Neutrophil (primary cell): ENCODE measurements at regions not wholly inside any gene's neighbourhood (a gene's known extent, or its start where the extent isn't known, plus 50 kb on each side); places are given as distances from the start of the nearest gene placed in this dataset.

ENCODE experiments used
- H3K27ac ChIP-seq: fragments of 200-600 bp; sonication (generic); 2 replicates; pipeline ENCODE4 v1.5.1; 2016; ENCODE audit warnings: mild to moderate bottlenecking, moderate library complexity
- H3K27me3 ChIP-seq: fragments of 200-600 bp; sonication (generic); 2 replicates; pipeline ENCODE4 v1.6.0; 2016; ENCODE audit warnings: mild to moderate bottlenecking
- H3K36me3 ChIP-seq: fragments of 200-600 bp; sonication (generic); 2 replicates; pipeline ENCODE4 v1.5.1; 2017
- H3K4me1 ChIP-seq, 2 experiments: fragments of 200-600 bp in 1 of 2; sonication (generic) in 1 of 2; 1 replicate in 1 of 2; 2 replicates in 1 of 2; pipeline versions ENCODE4 v1.5.1 to v1.6.1; 2013 to 2016; ENCODE audit warnings: low read depth in 1 of 2, low read length in 1 of 2, mild to moderate bottlenecking in 1 of 2, moderate library complexity in 1 of 2; ENCODE audit not compliant: control insufficient read depth in 1 of 2, insufficient read depth in 1 of 2
- H3K4me3 ChIP-seq, 2 experiments: fragments of 200-600 bp in 1 of 2; sonication (generic) in 1 of 2; 1 replicate in 1 of 2; 2 replicates in 1 of 2; pipeline ENCODE4 v1.5.1; 2013 to 2016; ENCODE audit warnings: low read depth in 1 of 2, low read length in 1 of 2, mild to moderate bottlenecking in 1 of 2, moderate library complexity in 1 of 2
- H3K9me3 ChIP-seq: fragments of 200-600 bp; sonication (generic); 2 replicates; pipeline ENCODE4 v1.5.1; 2016
- TF ChIP-seq, protein P1 (sequence below): fragments of 200-600 bp; sonication (generic); IDR thresholded peaks from 2 replicates; pipeline ENCODE4 v1.5.1; 2016; ENCODE audit warnings: antibody characterized with exemption

DNA sequence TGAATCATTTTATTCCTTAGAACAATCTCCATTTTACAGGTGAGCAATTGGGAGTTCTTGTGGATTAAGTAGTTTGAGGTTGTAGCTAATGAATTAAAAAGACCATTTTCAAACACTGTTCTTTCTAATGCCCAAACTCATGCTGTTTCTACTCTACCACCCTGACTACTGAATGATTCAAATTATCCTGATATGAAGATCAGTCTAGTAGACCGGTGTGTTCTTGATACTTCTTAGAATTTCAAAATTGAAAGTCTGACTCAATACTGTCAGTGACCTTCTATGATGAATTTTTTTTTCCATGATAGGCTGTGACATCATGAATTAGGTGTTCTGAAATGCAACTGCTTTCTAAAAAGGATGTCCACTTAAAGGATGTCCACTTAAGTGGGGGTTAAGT is 515.5 kb downstream of the DMAC1 start:
- Histone ChIP-seq H3K9me3 (no peaks in the 10 kb centered on the region), H3K36me3 (no peaks in the 10 kb centered on the region), H3K4me3 (no peak overlapping the region), H3K27ac (no peak overlapping the region), H3K27me3 (no peaks in the 10 kb centered on the region), H3K4me1 (no peaks in the 10 kb centered on the region)
- TF ChIP-seq, protein P1, sequence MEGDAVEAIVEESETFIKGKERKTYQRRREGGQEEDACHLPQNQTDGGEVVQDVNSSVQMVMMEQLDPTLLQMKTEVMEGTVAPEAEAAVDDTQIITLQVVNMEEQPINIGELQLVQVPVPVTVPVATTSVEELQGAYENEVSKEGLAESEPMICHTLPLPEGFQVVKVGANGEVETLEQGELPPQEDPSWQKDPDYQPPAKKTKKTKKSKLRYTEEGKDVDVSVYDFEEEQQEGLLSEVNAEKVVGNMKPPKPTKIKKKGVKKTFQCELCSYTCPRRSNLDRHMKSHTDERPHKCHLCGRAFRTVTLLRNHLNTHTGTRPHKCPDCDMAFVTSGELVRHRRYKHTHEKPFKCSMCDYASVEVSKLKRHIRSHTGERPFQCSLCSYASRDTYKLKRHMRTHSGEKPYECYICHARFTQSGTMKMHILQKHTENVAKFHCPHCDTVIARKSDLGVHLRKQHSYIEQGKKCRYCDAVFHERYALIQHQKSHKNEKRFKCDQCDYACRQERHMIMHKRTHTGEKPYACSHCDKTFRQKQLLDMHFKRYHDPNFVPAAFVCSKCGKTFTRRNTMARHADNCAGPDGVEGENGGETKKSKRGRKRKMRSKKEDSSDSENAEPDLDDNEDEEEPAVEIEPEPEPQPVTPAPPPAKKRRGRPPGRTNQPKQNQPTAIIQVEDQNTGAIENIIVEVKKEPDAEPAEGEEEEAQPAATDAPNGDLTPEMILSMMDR, result no peak

DNA sequence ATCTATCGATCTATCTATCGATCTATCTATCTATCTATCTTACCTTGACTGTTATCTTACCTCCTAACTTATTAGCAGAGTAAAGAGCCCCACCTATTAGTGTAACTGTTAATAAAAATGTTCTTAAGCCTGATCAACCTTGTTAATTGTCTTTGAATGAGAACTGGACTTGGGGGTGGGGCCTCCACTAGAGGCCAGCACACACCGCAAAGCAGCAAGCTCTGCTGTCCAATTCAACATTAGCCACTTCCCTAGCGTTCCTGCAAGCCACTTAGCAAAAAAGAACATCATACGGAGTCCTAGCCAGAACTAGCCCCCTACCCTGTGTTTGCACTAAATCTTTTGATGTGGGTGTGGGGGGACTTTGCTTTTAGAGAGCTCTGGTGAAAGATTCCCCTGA is 515.8 kb downstream of the KDM4C start:
- Histone ChIP-seq H3K9me3 (no peaks in the 10 kb centered on the region), H3K4me3 (no peak overlapping the region), H3K27me3 (no peaks in the 10 kb centered on the region), H3K27ac (no peak overlapping the region), H3K36me3 (no peaks in the 10 kb centered on the region), H3K4me1 (no peaks in the 10 kb centered on the region)
- TF ChIP-seq, protein P1, result no peak

DNA sequence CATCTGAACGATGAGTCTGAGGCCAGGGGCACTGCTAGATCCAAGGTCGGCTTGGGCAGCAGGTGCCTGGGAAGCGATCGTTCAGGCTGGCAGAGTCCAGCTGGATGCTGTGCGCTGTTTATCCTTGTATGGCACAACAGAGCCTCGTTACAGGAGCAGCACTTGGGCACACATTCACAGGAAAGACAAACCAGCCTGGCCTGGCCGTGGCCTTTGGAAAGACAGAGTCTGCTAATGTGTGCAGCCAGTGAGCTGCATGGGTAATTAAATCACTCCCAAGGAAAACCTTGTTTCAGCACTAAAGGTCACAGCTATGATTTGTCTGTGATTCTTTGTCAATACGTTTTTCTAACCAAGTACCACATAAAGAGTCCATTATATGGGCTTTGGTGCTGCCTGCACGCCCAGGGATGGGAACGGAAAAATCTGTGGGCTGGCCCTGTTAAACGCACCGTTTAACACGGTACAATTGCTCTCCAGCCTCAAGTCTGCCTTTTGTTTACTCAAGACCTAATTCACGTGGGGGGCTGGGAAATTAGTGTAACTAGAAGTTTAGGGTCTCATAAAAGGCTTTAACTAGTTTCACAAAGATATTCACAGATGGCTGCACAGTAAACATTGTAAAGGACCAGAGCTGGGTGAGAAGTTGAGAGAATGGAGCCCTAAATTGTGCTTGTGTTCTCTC is 509.3 kb downstream of the KDM4C start:
- Histone ChIP-seq H3K4me1 (no peaks in the 10 kb centered on the region), H3K27me3 (no peaks in the 10 kb centered on the region), H3K27ac (no peak overlapping the region), H3K4me3 (no peak overlapping the region), H3K9me3 (no peaks in the 10 kb centered on the region), H3K36me3 (no peaks in the 10 kb centered on the region)
- TF ChIP-seq, protein P1, result no peak

DNA sequence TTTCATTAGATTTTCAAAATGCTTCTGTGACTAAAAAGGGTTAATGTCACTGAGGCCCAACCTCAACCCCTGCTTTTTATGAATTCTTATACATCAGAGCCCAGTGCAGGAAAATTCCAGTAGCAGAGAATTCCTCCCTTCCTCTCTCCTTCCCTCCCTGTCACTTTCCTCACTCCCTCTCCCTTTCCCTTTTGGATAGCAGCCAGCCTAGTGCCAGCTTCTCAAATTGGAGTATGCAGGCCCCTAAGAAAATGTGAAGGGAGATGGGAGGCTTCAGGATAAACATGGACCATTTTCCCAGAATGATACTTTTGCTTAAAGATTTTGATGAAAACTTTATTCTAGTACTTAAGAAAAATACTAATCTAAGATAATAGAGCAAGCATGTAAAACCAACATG is 507.4 kb downstream of the KDM4C start:
- H3K4me3 ChIP-seq, result no peak overlapping the region
- H3K27me3 ChIP-seq, result peaks cover 5% of the 10 kb centered on the region
- no peak overlapping the region for H3K27ac ChIP-seq
- no peaks in the 10 kb centered on the region for H3K4me1 ChIP-seq
- no peaks in the 10 kb centered on the region for H3K36me3 ChIP-seq
- TF ChIP-seq, protein P1, result no peak
- H3K9me3 ChIP-seq, result no peaks in the 10 kb centered on the region

DNA sequence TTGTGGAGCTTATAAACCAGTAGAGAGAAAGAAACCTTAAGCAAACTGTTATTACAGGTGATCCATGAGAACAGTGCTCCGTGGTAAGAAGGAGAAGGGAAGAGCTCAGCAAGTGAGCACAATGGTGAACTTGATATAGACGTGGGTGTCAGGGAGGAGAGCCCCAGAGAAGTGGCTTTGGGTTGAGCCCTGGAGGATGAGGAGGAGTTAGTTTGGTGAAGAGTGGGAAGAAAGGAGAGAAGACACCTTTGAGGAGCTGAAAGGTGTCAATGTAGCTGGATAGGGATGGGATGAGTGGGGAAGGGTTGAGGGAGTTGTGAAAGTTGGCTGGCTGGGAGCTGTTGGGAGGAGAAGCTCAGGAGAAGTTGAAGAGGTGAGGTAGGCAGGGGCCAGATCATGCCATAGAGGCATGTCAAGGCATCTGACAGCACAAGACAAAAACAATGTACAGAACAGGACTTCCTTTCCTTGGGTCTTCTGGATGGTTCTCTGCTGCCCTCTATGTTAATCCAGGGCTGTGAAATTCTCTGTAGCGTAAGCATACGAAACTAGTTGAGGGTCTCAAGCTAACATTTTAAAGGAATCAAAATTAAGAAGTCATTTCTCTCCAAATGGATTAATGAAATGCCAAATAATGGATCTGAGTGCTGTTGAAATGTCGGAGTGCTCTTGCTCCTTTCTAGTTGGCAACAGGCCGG is 501.9 kb downstream of the KDM4C start:
- TF ChIP-seq, protein P1, result no peak
- no peaks in the 10 kb centered on the region for H3K4me1 ChIP-seq
- peaks cover 5% of the 10 kb centered on the region for H3K27me3 ChIP-seq
- H3K36me3 ChIP-seq, result no peaks in the 10 kb centered on the region
- H3K9me3 ChIP-seq, result no peaks in the 10 kb centered on the region
- no peak overlapping the region for H3K27ac ChIP-seq
- H3K4me3 ChIP-seq, result no peak overlapping the region
